HG03280 (cell line): ENCODE measurements at regions not wholly inside any gene's neighbourhood (a gene's known extent, or its start where the extent isn't known, plus 50 kb on each side); places are given as distances from the start of the nearest gene placed in this dataset.
A peak's percentile ranks its signal among the peaks of the same experiment; 100 is the strongest.
"Not testable (repeated sequence)": the region's sequence is repeated elsewhere in the genome, so short reads cannot be mapped to it uniquely, and the experiment has no call there.

Source experiments
- ATAC-seq: cut with Tn5 transposase; IDR thresholded peaks from one replicate; pipeline ENCODE4 v1.9.1; 2021; ENCODE audit warnings: mild to moderate bottlenecking, moderate library complexity; ENCODE audit not compliant: unreplicated experiment

DNA sequence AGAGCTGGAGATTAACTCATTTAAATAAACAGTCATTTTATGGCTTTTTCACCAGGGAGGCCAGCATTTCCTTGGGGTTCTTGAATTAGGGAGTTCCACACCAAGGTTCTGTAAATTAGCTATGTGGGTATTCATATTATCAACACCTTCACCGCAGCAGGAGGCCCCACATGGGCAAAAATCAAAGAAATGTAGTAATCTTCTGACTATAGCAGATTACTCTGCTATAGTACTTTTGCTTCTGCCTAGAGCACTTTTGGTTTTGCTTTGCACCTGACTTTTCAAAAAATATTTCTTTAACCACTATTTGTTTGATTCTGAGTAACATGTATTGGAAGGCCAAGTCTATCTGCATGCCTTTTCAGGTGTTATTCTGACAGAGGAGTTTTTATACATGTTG is 108.6 kb upstream of the POMZP3 start:
- peak; percentile 57 for ATAC-seq

DNA sequence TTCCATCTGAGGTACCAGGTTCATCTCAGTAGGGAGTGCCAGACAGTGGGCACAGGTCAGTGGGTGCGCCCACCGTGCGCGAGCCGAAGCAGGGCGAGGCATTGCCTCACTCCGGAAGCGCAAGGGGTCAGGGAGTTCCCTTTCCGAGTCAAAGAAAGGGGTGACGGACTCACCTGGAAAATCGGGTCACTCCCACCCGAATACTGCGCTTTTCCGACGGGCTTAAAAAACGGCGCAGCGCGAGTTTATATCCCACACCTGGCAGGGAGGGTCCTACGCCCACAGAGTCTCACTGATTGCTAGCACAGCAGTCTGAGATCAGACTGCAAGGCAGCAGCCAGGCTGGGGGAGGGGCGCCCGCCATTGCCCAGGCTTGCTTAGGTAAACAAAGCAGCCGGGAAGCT is 101.5 kb upstream of the POMZP3 start:
- not testable (repeated sequence) for ATAC-seq

DNA sequence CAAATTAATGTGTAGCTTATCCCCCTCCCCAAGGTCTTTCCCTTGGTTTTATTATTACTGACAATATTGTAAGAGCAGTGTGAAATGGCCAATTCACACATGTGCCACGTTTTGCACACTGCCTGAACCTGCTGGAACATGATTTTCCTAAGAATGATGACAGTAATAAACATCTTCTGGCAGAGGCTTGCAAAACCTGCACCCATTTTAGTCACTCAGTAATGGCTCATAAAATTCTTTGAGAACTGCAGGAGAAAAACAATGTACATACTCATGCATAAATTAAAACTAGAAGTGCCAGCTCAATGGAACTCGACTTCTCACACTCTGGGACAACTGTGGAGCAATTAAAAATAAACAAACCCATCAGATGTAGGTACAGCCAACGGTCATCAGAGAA is 96.8 kb upstream of the POMZP3 start:
- not testable (repeated sequence) for ATAC-seq

DNA sequence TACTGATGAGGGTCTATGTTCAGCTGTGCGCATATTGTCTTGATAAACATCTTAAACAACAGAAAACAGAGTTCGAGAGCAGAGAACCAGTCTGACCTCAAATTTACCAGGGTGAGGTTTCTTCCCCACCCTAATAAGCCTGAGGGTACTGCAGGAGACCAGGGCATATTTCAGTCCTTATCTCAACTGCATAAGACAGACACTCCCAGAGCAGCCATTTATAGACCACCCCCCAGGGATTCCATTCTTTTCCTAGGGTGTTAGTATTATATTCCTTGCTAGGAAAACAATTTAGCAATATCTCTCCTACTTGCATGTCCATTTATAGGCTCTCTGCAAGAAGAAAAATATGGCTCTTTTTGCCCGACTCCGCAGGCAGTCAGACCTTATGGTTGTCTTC is 89.5 kb upstream of the POMZP3 start:
- not testable (repeated sequence) for ATAC-seq

DNA sequence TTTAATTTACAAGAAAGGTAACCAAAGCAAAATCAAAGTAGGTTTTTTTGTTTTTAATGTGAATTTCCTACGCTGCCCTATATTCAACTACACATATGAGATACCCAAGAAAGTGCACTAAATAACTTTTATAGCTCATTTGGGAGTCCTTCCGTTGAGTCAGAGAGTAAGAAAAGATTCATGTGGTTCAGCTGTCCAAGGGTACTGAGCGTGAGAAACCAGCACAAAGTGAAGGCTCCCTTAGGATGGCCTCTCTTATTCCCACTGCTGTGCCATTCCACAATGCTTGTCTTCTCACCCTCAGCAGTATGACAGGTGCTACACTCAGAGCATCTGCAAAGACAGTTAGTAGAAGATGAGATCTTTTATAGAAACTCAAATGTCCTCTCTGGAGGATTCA is 85.8 kb upstream of the POMZP3 start:
- ATAC-seq = not testable (repeated sequence)

DNA sequence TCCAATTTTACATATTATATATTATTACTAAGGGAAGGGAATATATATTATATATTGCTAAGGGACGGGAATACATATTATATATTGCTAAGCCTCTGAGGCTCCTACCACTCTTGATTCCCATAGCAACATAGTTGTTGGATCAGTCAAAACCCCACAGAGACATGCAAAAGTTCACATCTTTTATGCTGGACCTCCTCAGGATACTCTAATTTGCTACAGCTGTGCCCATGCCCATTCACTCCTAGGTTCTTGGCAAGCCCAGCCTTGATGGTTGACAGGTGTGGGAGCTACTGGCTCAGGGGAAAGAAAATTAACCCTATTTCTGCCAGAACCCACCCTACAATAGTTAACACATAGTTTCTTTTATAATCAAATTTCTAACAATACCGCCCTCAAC is 84.6 kb upstream of the POMZP3 start:
- not testable (repeated sequence) for ATAC-seq

DNA sequence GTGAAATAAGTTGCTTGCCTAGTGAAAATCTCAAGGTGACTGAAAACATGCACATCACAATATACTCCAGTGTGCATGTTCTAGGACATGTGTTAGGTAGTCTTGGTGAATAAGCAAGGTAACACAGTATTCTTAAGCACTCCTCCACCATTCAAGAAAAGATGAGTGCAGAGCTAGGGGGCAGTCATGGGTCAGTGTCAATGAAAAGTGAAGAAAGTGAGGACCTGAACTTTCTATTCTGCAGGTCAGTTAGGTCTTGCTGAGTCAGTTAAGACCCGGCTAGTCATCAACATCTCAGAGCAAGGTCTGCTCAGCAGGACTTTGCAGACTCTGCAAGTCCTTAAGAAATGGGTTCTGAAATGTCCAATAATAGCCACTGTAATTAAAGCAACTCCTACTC is 82.6 kb upstream of the POMZP3 start:
- not testable (repeated sequence) for ATAC-seq

DNA sequence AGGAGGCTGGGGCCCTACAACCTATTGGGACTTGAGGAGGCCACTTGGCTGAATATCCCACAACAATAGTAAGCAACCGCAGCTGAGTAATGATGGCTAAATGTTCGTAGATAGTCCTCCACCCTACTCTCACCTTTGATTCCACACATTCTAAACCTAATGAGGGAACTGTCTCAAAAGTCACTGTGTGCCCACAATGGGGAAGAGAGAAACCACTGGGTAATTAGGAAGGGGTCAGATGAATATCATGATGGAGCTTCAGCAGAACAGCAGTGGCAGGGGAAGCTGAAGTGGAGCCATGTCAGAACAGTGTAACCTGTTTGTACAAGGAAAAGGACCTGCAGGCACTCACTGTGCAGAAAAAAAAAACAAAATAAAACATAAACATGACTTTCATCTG is 81.4 kb upstream of the POMZP3 start:
- ATAC-seq = not testable (repeated sequence)

DNA sequence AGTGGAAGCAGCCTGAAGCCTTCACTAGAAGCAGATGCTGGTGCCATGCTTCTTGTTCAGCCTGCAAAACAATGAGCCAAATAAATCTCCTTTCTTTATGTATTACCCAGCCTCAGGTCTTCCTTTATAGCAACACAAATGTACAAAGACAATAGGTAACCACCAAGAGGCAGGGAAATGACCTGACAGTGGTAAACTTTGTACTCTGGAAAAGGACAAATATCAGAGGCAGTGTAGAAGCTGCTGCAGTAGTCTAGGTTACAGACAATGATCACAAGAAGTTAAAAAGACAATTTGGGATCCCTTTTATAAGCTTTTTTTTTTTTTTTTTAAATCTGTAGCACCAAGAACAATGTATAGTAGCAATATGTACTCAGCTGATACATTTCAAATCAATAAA is 76.7 kb upstream of the POMZP3 start:
- not testable (repeated sequence) for ATAC-seq

DNA sequence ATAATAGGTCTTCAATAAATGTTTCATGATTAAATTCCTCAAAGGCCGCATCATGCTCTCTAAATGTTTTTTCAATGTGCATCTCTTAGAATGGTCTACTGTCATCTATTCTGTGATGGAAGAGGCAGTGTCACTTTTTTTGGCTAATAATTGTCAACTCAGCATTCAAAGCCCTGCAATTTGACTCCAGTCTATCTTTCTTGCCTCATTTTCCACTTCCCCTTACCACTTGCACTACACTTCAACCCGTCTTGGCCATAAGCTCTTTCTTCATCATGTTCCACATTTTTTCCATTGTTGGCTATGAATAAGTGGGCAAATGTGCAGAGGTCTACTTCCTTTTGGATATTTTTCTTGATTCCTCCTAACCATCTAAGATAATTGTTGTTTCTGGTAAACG is 59.2 kb upstream of the POMZP3 start:
- ATAC-seq = not testable (repeated sequence)

DNA sequence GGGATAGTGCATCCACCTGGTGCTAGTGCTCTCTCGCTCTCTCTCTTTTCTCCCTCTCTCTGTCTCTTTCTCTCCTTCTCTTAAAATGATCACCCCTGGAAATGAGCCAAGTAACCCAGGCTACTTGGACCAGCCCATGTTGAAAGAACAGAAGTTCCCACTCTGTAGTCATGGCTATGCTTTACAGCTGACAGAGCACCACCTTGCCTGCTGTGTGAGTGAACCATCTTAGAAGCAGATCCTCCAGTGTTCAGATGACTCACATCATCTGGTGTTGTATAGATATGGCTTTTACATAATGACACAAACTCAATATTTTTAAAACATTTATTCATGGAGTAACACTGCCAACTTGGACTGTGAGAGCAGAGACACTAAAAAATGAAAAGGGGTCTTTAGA is 57.7 kb upstream of the POMZP3 start:
- not testable (repeated sequence) for ATAC-seq

DNA sequence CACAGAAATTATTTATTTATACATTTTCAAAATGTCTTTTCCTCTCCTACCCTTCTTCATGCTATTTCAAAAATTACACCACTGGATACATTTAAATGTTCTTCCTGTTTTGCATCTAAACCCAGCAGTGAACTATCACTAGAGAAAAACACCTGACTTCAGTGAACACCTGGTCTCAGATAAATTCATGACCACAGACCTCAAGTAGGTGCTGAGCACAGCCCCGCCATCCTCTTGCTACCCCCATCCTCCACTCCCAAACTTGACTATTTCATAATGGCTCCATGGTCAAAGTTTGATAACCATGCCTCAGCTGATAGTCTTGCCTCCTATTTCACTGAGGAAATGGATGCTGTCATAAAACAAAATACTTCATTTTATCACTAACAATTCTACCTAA is 56.6 kb upstream of the POMZP3 start:
- ATAC-seq = not testable (repeated sequence)

DNA sequence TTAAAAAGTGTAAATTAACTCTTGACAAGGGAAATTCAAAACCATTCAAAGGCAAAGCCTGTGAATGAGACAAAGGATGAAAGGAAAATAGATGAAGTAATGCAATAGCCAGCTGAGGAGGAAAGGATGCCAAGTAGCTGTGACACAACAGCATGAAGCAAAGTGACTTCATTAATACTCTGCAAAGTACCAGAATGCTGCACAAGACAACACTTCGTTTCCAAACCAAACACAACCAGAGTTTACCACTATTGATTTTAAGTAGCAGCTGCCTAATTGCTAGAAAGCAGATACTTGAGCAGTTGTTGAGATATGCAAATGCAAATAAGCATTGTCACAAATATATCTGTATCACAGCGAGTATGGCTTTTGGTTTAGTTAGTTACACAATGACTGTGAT is 54.7 kb upstream of the POMZP3 start:
- not testable (repeated sequence) for ATAC-seq

DNA sequence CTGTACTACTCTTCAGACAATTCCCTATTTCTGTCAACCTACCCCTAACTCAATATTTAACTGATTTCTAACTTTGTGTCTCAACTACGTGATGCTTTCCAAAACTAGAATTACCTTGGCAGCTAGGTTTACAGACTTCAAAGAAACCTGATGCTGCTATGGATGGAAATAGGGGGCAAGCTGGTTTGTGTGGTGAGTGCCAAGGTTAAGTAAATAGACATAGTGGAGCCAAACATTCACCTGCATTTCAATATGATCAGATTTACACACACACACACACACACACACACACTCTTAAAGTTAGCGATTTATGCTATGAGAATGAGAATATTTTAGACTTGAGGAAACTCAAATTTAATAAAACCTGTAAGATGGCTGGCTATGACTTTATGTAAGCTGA is 52.1 kb upstream of the POMZP3 start:
- not testable (repeated sequence) for ATAC-seq

DNA sequence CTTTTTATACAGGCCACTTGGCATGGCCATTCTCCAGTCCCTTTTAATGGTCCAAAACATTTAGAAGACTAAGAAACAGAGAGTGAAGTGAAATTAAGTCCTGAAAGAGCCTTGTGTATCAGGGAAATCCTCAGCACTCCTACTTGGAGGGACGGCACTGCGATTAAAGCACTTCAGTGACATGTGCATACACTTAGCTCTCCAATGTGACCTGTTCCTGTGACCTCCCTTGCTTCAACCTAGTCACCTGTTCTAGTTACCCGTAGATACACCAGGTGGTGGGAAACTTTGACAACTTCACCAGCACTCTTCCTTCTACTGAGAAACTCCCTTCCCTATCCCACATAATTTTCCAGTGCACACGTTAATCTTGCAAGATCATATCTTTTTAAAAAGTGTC is 51.4 kb upstream of the POMZP3 start:
- ATAC-seq = not testable (repeated sequence)

DNA sequence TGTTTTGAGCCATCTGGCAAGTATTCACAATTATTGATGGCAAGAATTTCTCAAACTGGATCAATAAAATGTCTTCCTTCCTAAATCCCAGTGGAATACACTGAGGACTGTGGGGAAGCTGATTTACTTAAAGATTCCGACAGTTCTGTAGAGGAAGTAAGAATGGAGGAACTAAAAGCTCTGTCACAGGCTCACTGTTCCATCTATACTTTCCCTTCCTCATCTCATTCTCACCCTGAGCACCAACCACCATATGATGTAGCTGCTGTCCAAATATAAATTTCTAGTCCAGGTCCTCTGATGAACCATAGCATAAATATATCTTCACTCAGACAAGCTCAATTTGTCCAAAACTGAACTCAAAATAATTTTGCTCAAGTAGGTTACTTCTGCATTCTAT is 49.8 kb upstream of the POMZP3 start:
- ATAC-seq = not testable (repeated sequence)
